ENCODE measurements at regions not wholly inside any gene's neighbourhood (a gene's known extent, or its start where the extent isn't known, plus 50 kb on each side); places are given as distances from the start of the nearest gene placed in this dataset.

- no peak overlapping the region for H3K23ac ChIP-seq (ENCODE audit: insufficient read length, low read depth, low read length)
- TF ChIP-seq, protein P1, sequence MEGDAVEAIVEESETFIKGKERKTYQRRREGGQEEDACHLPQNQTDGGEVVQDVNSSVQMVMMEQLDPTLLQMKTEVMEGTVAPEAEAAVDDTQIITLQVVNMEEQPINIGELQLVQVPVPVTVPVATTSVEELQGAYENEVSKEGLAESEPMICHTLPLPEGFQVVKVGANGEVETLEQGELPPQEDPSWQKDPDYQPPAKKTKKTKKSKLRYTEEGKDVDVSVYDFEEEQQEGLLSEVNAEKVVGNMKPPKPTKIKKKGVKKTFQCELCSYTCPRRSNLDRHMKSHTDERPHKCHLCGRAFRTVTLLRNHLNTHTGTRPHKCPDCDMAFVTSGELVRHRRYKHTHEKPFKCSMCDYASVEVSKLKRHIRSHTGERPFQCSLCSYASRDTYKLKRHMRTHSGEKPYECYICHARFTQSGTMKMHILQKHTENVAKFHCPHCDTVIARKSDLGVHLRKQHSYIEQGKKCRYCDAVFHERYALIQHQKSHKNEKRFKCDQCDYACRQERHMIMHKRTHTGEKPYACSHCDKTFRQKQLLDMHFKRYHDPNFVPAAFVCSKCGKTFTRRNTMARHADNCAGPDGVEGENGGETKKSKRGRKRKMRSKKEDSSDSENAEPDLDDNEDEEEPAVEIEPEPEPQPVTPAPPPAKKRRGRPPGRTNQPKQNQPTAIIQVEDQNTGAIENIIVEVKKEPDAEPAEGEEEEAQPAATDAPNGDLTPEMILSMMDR (conservative IDR thresholded peaks at IDR 0.05) = no peak
- H4K20me1 ChIP-seq (ENCODE audit: control insufficient read depth, insufficient read depth, insufficient read length) = no peaks in the 10 kb centered on the region
- H2BK5ac ChIP-seq (ENCODE audit: insufficient read length, low read length) = no peak overlapping the region
- no peaks in the 10 kb centered on the region for H3K79me2 ChIP-seq (ENCODE audit: insufficient read depth, low read length)
- H3K79me1 ChIP-seq (ENCODE audit: insufficient read depth, low read depth, low read length, poor library complexity, severe bottlenecking) = no peaks in the 10 kb centered on the region
- no peak overlapping the region for H2BK15ac ChIP-seq (ENCODE audit: low read depth, low read length)
- H4K8ac ChIP-seq (replicated peaks; ENCODE audit: insufficient read length, low read depth, low read length) = no peak overlapping the region
- no peak overlapping the region for H2BK20ac ChIP-seq (ENCODE audit: low read depth, low read length, poor library complexity, severe bottlenecking)
- Mint-ChIP-seq H3K27ac (no peak overlapping the region), H3K36me3 (ENCODE audit: insufficient read depth in 1 of 3, low read depth in 3 of 3) (peaks cover 0 to 3% (median 2%) of the 10 kb centered on the region in 3 experiments; a peak in 2 of 7 replicates), H3K27me3 (ENCODE audit: low read depth) (no peaks in the 10 kb centered on the region), H3K9me3 (peaks cover 2 to 5% of the 10 kb centered on the region in 2 experiments; a peak in 4 of 5 replicates), H3K4me3 (no peak overlapping the region), H3K4me1 (no peaks in the 10 kb centered on the region)
- H3K18ac ChIP-seq (ENCODE audit: insufficient read length, low read depth, low read length) = no peak overlapping the region
- H3K9ac ChIP-seq (ENCODE audit: extremely low read depth, insufficient read length, low read length) = no peak overlapping the region
- no CpG with 5 or more reads among the region's 4 CpGs for WGBS (ENCODE audit: extremely low coverage, insufficient read length, low lambda C conversion rate)
- H2AFZ ChIP-seq (ENCODE audit: low read length) = no peak overlapping the region
- H3K4me1 ChIP-seq (ENCODE audit: insufficient read depth, low read length) = no peaks in the 10 kb centered on the region
- H3K14ac ChIP-seq (ENCODE audit: insufficient read depth, low read length) = no peak overlapping the region
- H2AK5ac ChIP-seq (ENCODE audit: insufficient read length, low read length) = no peak overlapping the region
- H3K4ac ChIP-seq (ENCODE audit: low read depth, low read length) = no peak overlapping the region
- H3K56ac ChIP-seq (ENCODE audit: insufficient read length, low read depth, low read length) = no peak overlapping the region
- no peak for DNase-seq
- H4K91ac ChIP-seq (ENCODE audit: insufficient read length, low read depth, low read length) = no peak overlapping the region
- no peaks in the 10 kb centered on the region for H3K23me2 ChIP-seq (ENCODE audit: insufficient read length, low read depth, low read length, poor library complexity, severe bottlenecking)
- H2BK120ac ChIP-seq (ENCODE audit: low read depth, low read length, poor library complexity, severe bottlenecking) = no peak overlapping the region
- no peaks in the 10 kb centered on the region for H3K9me3 ChIP-seq (ENCODE audit: control insufficient read depth, low read depth, low read length)
- H2BK12ac ChIP-seq (ENCODE audit: insufficient read length, low read depth, low read length) = no peak overlapping the region
- H3K27me3 ChIP-seq (ENCODE audit: insufficient read depth, low read length) = no peaks in the 10 kb centered on the region
- H4K5ac ChIP-seq (ENCODE audit: insufficient read length, low read depth, low read length) = no peak overlapping the region
- no peak overlapping the region for H3K27ac ChIP-seq (ENCODE audit: insufficient read length, low read depth, low read length)
- H3T11ph ChIP-seq (ENCODE audit: low read length) = no peak overlapping the region
- H3K4me2 ChIP-seq (ENCODE audit: insufficient read depth, insufficient read length, low read length) = no peak overlapping the region
These were observed 73.9 kb downstream of the KCTD12 start for GRCh38 chr13:76812206-76812897.
